Suprapubic skin (tissue), 4 donors: ENCODE measurements at regions not wholly inside any gene's neighbourhood (a gene's known extent, or its start where the extent isn't known, plus 50 kb on each side); places are given as distances from the start of the nearest gene placed in this dataset.

Source experiments
- CTCF ChIP-seq, 2 donors: fragments of 200-600 bp in 1 of 2; fragments of 450-650 bp in 1 of 2; sonication (generic) in 1 of 2; IDR thresholded peaks; one replicate each; pipeline ENCODE4 v1.5.1; 2016 to 2019; ENCODE audit warnings: antibody characterized with exemption in 2 of 2, mild to moderate bottlenecking in 1 of 2, moderate library complexity in 1 of 2
- EP300 ChIP-seq: sonication (generic); formaldehyde crosslinking; IDR thresholded peaks from one replicate; pipeline ENCODE4 v1.6.1; 2017; ENCODE audit warnings: antibody characterized with exemption
- POLR2A ChIP-seq, 2 donors: fragments of 450-650 bp; IDR thresholded peaks; one replicate each; pipeline ENCODE4 v1.6.1; 2017; ENCODE audit warnings: antibody characterized with exemption in 2 of 2, mild to moderate bottlenecking in 2 of 2, moderate library complexity in 2 of 2
- POLR2AphosphoS5 ChIP-seq, 3 donors: sonication (generic); formaldehyde crosslinking; IDR thresholded peaks; one replicate each; pipeline ENCODE4 v1.6.1; 2017; ENCODE audit warnings: antibody characterized with exemption in 3 of 3

DNA sequence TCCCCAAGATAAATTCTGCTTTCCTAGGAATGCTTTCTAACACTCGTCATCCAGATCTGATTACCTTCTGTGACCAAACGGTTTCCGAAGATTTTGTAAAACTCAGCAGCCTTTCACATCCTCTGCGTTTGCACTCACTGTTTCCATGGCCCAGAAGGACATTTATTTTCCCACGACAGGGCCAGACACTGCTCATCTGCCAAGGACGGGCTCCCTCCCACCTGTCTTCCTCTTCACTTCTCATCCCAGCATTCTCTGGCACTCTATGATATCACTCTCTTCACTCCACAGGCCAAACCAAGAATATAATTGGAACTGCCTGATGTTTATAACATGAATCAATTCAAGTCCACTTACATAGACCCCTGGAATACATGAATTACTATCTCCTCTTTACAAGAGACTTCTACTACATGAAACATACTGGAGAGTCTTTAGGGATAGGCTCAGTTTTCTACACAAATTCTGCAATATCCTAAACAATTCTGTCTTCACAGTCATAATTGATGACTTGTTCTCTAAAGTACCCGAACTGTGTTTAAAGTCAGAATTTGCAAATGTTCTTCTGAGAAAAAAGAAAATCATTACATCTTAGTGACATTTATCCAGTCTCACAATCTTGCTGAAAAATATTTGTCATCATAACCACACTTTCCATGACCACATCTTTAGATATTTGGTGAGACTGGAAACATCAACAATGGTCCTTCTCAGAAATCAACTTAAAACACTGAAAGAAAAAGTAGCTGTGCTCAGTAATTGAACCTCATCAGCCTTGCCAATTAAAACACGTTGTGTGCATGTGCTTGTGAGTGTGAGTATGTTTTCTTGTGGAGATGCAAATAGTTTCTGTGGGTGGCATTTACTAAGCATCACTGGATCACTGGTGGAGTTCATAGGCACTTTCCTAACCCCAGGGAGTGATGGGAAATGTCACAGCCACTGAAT lies 79.5 kb upstream of the PRSS58 start:
- no peak for TF ChIP-seq CTCF (IDR thresholded peaks at IDR 0.05)
- TF ChIP-seq POLR2A (IDR thresholded peaks at IDR 0.05) = no peak
- TF ChIP-seq POLR2AphosphoS5 (IDR thresholded peaks at IDR 0.05) = no peak
- TF ChIP-seq EP300 = no peak
